ENCODE measurements at regions not wholly inside any gene's neighbourhood (a gene's known extent, or its start where the extent isn't known, plus 50 kb on each side); places are given as distances from the start of the nearest gene placed in this dataset.

DNA sequence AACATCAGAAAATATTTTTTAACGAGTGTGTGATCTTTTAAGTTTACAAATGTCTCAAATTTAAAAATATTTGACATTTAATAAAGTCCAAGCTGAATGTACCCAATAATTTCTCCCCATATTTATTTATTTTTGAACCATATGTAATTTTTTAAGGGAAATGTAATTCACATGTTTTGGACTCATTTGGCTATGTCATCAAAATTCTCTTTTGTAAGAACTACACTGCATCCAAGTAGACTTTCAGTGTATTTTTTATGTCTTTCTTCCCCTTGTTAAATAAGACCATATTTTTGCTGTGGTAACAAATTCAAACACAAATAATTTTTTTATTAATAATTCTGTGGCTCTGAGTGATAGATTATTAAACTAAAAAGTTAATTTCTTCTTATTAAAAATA is 365.2 kb downstream of the CD109 start:
- intact Hi-C loops (cut with DNase I) = no loop called here
- no peaks in the 10 kb centered on the region for H3K4me1 ChIP-seq

DNA sequence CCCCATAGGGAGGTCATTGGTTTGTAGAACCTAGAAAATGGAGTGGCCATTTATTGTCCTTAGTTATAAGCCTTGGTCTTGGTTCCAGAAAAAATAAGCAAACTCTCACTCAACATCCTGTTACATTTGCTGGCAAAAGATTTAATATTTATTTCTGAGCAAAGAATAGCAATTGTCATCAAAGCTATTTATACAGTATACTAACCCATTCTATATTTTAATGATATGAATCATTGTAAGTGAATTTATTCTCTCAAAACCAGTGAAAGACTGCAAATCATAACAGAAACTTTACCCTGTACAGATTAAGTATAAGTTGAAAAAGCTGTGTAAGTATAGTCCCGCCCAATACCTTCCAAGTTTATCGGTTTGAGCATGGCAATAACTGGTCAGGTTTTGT is 364.4 kb downstream of the CD109 start:
- intact Hi-C loops (cut with DNase I) = no loop called here
- Histone ChIP-seq H3K9me3 (no peaks in the 10 kb centered on the region), H3K27me3 (ENCODE audit: low read depth) (no peaks in the 10 kb centered on the region), H3K36me3 (no peaks in the 10 kb centered on the region), H3K4me1 (no peaks in the 10 kb centered on the region), H3K27ac (no peak overlapping the region), H3K4me3 (no peak overlapping the region)
- DNase-seq (no peak), ATAC-seq (no peak)
- TF ChIP-seq, protein P1, sequence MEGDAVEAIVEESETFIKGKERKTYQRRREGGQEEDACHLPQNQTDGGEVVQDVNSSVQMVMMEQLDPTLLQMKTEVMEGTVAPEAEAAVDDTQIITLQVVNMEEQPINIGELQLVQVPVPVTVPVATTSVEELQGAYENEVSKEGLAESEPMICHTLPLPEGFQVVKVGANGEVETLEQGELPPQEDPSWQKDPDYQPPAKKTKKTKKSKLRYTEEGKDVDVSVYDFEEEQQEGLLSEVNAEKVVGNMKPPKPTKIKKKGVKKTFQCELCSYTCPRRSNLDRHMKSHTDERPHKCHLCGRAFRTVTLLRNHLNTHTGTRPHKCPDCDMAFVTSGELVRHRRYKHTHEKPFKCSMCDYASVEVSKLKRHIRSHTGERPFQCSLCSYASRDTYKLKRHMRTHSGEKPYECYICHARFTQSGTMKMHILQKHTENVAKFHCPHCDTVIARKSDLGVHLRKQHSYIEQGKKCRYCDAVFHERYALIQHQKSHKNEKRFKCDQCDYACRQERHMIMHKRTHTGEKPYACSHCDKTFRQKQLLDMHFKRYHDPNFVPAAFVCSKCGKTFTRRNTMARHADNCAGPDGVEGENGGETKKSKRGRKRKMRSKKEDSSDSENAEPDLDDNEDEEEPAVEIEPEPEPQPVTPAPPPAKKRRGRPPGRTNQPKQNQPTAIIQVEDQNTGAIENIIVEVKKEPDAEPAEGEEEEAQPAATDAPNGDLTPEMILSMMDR (IDR thresholded peaks at IDR 0.05) = no peak

More for the DNA sequence above, 365.2 kb downstream of the CD109 start:
- Histone ChIP-seq H3K27me3 (ENCODE audit: low read depth) (no peaks in the 10 kb centered on the region), H3K27ac (no peak overlapping the region), H3K9me3 (no peaks in the 10 kb centered on the region), H3K36me3 (no peaks in the 10 kb centered on the region), H3K4me3 (no peak overlapping the region)
- no peak for DNase-seq
- TF ChIP-seq, protein P1 (IDR thresholded peaks at IDR 0.05) = no peak
- ATAC-seq = no peak

DNA sequence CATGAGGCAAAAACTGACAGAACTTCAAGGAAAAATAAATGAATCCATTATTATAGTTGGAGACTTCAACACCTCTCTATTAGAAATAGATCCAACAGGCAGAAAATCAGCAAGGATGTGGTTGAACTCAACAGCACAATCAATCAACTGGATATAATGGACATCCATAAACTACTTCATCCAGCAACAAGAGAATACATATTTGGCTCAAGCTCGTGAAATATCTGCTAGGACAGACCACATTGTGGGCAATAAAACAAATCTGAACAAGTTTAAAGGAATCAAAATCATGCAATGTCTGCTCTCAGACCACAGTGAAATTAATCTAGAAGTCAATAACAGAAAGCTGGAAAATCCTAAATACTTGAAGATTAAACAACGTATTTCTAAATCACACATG is 362.6 kb downstream of the CD109 start:
- Histone ChIP-seq H3K27ac (no peak overlapping the region), H3K9me3 (no peaks in the 10 kb centered on the region), H3K4me3 (no peak overlapping the region), H3K36me3 (no peaks in the 10 kb centered on the region), H3K4me1 (no peaks in the 10 kb centered on the region), H3K27me3 (ENCODE audit: low read depth) (no peaks in the 10 kb centered on the region)
- ATAC-seq (no peak), DNase-seq (no peak)
- intact Hi-C loops (cut with DNase I) = no loop called here
- TF ChIP-seq, protein P1 (IDR thresholded peaks at IDR 0.05) = no peak

DNA sequence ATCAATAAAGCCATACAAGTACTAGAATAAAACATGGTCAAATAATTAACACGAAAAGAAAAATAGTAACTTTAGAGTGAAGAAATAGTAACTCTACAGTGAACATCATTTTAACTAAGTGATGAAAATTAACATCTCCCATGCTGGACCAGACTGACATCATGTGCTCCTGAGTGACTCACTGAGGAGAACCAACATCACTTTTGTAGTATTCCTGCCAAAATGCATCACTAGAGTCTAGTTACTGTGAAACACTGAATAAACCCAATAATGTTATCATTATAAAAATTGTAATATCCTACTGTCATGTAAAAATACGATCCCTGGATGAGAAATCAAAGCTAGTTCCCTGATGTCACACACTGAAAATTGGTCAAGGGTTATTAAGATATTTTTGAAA is 361.3 kb downstream of the CD109 start:
- ATAC-seq (no peak), DNase-seq (no peak)
- H3K36me3 ChIP-seq = no peaks in the 10 kb centered on the region
- H3K27ac ChIP-seq = no peak overlapping the region
- H3K4me3 ChIP-seq = no peak overlapping the region
- H3K4me1 ChIP-seq = no peaks in the 10 kb centered on the region
- H3K9me3 ChIP-seq = no peaks in the 10 kb centered on the region
- intact Hi-C loops (cut with DNase I) = no loop called here
- TF ChIP-seq, protein P1 (IDR thresholded peaks at IDR 0.05) = no peak
- H3K27me3 ChIP-seq (ENCODE audit: low read depth) = no peaks in the 10 kb centered on the region

DNA sequence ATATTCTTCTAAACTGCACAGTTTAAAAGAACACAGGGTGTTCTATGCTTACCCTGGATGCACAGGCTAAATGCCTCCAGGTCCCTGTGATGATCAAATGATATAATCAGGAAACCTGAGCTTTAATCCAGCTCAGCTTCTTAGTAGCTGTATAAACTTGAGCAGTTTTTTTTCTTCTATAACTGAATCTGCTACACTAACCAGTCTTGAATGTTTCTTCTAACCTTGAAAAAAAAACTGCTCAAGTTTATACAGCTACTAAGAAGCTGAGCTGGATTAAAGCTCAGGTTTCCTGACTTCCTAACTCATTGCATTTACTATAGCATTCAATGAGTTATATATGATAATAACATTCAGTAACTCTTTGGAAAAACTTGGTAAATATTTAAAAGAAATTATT is 358.2 kb downstream of the CD109 start:
- DNase-seq = no peak

More for the DNA sequence above, 358.2 kb downstream of the CD109 start:
- no peaks in the 10 kb centered on the region for H3K9me3 ChIP-seq
- H3K36me3 ChIP-seq = no peaks in the 10 kb centered on the region
- no peak overlapping the region for H3K27ac ChIP-seq
- H3K27me3 ChIP-seq (ENCODE audit: low read depth) = no peaks in the 10 kb centered on the region
- intact Hi-C loops (cut with DNase I) = no loop called here
- no peak for ATAC-seq
- H3K4me1 ChIP-seq = no peaks in the 10 kb centered on the region
- H3K4me3 ChIP-seq = no peak overlapping the region
- TF ChIP-seq, protein P1 (IDR thresholded peaks at IDR 0.05) = no peak
